DMS79 (cell line): ENCODE measurements at regions not wholly inside any gene's neighbourhood (a gene's known extent, or its start where the extent isn't known, plus 50 kb on each side); places are given as distances from the start of the nearest gene placed in this dataset.

ENCODE experiments used
- DNase-seq: peaks from one replicate; lab custom pipeline; 2025; lab: John Stamatoyannopoulos, UW

DNA sequence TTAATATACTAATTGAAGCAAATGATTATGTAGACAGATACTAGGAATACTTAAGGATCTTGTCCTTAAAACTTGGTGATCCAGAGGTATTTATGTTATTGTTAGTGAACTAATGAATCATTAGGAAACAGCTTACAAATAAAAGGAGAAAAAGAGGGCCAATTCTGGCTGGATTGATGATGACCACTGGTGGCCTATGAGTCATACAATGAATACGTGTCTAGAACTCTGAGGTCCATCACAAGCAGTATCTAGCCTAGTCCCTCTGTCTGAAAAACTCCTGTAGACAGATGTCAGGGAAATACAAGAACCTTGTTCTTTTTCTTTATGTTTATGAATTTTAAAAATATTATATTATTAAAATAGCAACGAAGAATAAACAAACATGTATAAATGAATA, 51.7 kb upstream of the RTL1 start:
- no peak for DNase-seq

- no peak for DNase-seq
These were observed 59.0 kb upstream of the RTL1 start for GRCh38 chr14:100962494-100962893.

- no peak for DNase-seq
These were observed 61.8 kb upstream of the RTL1 start for GRCh38 chr14:100965296-100965695.

GRCh38 chr14:100967178-100967577, 63.7 kb upstream of the RTL1 start:
- no peak for DNase-seq

- no peak for DNase-seq
These were observed 64.4 kb upstream of the RTL1 start for GRCh38 chr14:100967930-100968329.

DNA sequence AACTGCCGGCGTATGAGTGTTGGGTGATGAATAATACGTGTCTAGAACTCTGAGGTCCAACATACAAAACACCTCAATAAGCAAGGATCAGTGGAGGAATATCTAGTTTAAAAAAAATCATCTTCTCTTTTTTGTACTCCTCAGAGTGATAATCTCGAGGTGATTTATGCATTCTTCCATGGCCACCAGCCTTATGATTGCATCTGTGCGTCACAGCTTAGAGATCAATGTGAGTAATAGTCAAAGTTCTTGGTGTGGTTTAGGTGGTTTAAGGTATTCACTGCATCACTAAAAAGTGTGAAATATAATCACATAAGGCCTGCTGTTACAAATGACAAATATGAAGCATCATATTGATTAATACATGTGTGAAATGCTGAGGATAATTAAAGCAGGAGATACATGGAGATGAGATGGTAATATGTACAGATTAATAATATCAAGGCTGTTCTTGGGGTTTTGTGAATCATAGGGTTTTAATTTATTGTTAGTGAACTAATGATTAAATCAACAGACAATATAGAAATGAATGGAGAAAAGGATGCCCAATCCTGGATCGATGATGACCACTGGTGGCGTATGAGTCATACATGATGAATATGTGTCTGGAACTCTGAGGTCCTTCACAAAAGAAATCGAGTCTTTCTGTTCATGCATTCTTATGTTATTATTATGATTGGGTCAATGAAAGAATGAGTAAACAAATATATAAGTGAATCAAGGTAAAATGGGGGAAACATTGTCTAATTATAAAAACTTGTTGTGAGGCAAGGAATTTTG, 68.8 kb upstream of the RTL1 start:
- DNase-seq, result no peak

- DNase-seq, result no peak
These were observed 72.1 kb upstream of the RTL1 start for GRCh38 chr14:100975671-100976070.

- DNase-seq, result no peak
These were observed 75.6 kb upstream of the RTL1 start for GRCh38 chr14:100979079-100979478.

DNA sequence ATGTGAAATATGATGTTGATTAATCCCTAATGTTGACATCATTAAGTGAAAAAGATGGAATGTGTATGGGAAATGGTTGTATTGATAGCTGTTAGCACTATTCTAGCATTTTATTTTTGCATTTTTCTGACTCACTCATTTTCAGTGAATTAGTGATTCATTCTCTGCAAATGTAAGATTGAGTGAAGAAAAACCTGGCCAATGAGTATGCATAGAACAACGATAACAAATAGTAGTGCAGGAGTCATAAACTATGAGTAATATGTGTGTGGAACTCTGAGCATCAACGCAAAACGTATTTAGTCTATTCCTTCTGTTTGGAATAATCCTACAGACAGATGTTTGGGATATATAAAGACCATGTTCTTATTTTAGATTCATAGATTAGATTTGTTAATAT, 76.3 kb upstream of the RTL1 start:
- no peak for DNase-seq

DNA sequence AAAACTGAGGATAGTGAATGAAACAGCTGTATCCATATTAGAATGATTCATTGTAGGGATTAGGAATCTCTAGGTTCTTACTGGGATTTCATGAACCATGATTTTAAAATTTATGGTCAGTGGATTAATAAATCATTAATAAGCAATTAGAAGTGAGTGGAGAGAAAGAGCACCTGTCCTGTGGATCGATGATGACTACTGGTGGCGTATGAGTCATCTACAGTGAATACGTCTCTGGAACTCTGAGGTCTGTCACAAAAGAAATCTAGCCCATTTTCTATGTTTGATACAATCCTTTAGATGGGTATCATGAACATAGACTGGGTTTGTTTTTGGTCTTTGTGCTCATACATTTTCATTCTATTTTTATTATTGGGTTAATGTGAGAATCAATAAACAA, 77.3 kb upstream of the RTL1 start:
- DNase-seq, result no peak

GRCh38 chr14:100981809-100982208, 78.3 kb upstream of the RTL1 start:
- no peak for DNase-seq

DNA sequence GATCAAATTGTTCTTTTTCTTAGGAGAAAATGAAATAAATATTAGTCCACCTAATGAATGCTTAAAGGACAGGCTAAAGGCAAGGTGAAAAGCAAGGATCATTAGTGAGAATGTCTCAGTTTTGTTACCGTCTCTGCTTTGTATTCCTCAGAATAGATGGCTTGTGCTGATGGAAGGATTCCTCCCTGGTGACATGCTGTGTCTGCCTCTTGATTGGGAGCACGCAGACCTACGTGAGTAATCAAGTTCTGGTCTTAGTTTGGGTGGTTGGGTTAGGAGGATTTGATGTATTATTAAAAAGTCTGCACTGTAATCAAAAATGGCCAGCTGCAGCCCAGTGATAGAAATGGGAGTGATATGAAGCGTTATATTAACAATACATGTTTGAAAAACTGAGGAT, 78.8 kb upstream of the RTL1 start:
- DNase-seq, result no peak

- no peak for DNase-seq
These were observed 79.2 kb upstream of the RTL1 start for GRCh38 chr14:100982762-100983161.

DNA sequence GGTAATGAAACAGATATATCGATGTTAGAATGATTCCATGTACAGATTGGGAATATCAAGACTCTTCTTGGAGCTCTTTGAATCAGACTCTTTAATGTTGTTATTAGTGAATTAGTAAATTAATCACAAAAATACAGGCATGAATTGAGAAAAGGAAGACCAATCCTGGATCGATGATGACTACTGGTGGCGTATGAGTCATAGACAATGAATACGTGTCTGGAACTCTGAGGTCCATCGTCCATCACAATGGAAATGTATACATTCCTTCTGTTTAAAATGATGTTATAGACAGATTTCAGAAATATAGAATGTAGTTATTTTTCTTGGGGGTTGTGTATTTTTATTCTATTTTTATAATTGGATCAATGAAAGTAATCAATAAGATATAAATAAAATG, 80.2 kb upstream of the RTL1 start:
- no peak for DNase-seq

DNA sequence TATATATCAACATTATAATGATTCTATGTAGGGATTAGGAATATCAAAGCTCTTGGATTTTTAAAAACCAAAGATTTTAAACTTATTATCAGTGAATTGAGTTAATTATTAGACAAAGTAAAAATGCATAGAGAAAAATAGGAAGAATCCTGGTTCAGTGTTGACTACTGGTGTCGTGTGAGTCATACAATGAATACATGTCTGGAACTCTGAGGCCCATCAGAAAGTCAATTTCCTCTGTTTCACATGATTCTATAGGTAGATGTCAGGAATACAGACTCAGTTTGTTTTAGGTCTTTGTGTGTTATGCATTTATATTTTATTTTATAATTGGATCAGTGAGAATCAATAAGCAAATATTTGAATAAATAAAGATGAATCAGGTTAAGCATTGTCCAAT, 84.5 kb upstream of the RTL1 start:
- DNase-seq, result no peak

DNA sequence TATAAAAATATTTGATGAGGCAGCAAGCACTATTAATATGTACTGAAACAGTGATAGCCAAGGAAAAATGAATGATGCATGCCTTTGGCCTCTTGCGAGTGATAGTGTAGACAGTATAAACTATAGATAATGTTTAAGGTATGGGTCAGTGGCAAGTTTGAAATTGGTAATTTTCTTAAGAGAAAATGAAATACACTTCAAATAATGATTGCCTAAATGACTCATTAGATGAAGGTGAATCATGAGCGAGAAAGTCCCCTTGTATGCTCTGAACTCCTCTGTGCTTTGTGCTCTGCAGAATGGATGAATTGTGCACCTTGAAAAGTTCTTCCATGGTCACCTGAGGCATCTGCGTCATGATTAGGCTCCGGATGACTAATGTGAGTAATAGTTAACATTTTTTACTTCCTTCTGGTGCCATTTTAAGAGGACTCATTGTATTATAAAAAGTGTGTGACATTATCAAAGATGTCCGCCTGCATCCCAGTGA, 84.9 kb upstream of the RTL1 start:
- DNase-seq, result no peak

DNA sequence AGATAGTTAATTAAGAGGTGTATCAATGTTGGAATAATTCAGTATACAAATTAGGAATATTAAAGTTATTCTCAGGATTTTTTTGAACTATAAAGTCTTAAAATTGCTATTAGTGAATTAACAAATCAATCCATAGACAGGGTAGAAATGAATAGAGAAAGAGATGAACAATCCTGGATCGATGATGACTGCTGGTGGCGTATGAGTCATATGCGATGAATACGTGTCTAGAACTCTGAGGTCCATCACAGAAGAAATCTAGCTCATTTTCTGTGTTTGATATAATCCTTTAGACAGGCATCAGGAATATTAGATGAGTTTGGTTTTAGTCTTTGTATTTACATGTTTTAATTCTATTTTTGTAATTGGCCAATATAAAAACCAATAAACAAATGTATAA, 85.4 kb upstream of the RTL1 start:
- no peak for DNase-seq

GRCh38 chr14:100989924-100990323, 86.4 kb upstream of the RTL1 start:
- no peak for DNase-seq

GRCh38 chr14:100994082-100994481, 90.6 kb upstream of the RTL1 start:
- no peak for DNase-seq

- no peak for DNase-seq
These were observed 91.3 kb upstream of the RTL1 start for GRCh38 chr14:100994756-100995330.

DNA sequence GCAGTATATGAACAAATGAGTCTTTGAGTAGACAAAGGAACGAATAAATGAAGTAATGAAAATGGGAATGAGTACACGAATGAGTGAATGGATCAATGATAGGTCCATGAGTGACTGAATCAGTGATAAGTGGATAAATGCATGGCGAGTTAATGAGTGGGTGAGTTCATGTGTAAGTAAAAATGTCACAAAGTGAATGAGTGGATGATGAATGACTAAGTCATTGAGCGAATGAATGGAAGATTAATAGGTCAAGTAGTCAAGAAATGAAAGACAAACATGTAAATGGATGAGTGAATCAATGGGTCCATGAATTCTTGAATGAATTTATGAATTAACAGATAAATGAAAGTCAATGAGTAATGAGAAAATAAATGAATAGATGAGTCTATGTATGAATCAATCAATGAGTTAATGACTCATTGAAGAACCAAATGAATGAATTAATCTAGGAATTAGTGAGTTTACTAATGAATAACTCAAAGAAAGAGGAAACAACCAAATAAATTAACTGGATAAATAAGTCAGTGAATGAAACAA, 97.3 kb upstream of the RTL1 start:
- DNase-seq, result no peak

- no peak for DNase-seq
These were observed 98.0 kb upstream of the RTL1 start for GRCh38 chr14:101001311-101002069.

- no peak for DNase-seq
These were observed 99.2 kb upstream of the RTL1 start for GRCh38 chr14:101002738-101003137.
